Activated CD8-positive, alpha-beta T cell treated with anti-CD3 and anti-CD28 coated beads for 36 hours (primary cell): ENCODE measurements at regions not wholly inside any gene's neighbourhood (a gene's known extent, or its start where the extent isn't known, plus 50 kb on each side); places are given as distances from the start of the nearest gene placed in this dataset.

Source experiments
- ATAC-seq: fragments of 200-7000 bp; cut with Tn5 transposase; one replicate; pipeline ENCODE4 v1.10.0; 2021; ENCODE audit warnings: mild to moderate bottlenecking, moderate library complexity
- CTCF ChIA-PET: fragments of 350-600 bp; sonication (Branson Sonifier 250); formaldehyde crosslinking; loops from one replicate; lab custom pipeline; 2021; ENCODE audit warnings: antibody characterized with exemption; lab: Charles Lee
- POLR2A ChIA-PET: fragments of 350-600 bp; sonication (Branson Sonifier 250); formaldehyde crosslinking; loops from one replicate; lab custom pipeline; 2021; ENCODE audit warnings: antibody characterized with exemption; lab: Charles Lee
- DNase-seq: peaks from one replicate; pipeline ENCODE4 v3.0.0-alpha.2; 2020
- H3K27ac Mint-ChIP-seq: one replicate; pipeline ENCODE4 v1.8.0; 2021; ENCODE audit warnings: mild to moderate bottlenecking, mixed read lengths
- H3K27me3 Mint-ChIP-seq: one replicate; pipeline ENCODE4 v1.8.0; 2021; ENCODE audit warnings: mixed read lengths
- H3K36me3 Mint-ChIP-seq: one replicate; pipeline ENCODE4 v1.8.0; 2021; ENCODE audit warnings: low read depth, mixed read lengths
- H3K4me1 Mint-ChIP-seq: one replicate; pipeline ENCODE4 v1.8.0; 2021; ENCODE audit warnings: low read depth, mixed read lengths
- H3K4me3 Mint-ChIP-seq: one replicate; pipeline ENCODE4 v1.8.0; 2021; ENCODE audit warnings: mild to moderate bottlenecking, moderate library complexity, mixed read lengths
- H3K9me3 Mint-ChIP-seq: one replicate; pipeline ENCODE4 v1.8.0; 2021; ENCODE audit warnings: mixed read lengths
- CTCF ChIP-seq: fragments of 200-600 bp; IDR thresholded peaks from one replicate; pipeline ENCODE4 v1.8.0; 2022; ENCODE audit warnings: antibody characterized with exemption, mild to moderate bottlenecking
- intact Hi-C: fragments of 100-400 bp; cut with micrococcal nuclease; formaldehyde crosslinking; loops from one replicate; pipeline ENCODE4 v1.10.0; 2022

GRCh38 chr4:128603081-128603480, 206.4 kb upstream of the JADE1 start:
- Mint-ChIP-seq H3K36me3 (no peaks in the 10 kb centered on the region), H3K27ac (no peak overlapping the region), H3K4me1 (no peaks in the 10 kb centered on the region), H3K4me3 (no peak overlapping the region), H3K9me3 (no peaks in the 10 kb centered on the region), H3K27me3 (peaks cover 11% of the 10 kb centered on the region)
- DNase-seq (no peak), ATAC-seq (no peak)
- intact Hi-C loops: no loop called here
- TF ChIP-seq CTCF: no peak
- POLR2A ChIA-PET: no interaction called here
- CTCF ChIA-PET: no interaction called here

GRCh38 chr4:128601991-128602695, 207.4 kb upstream of the JADE1 start:
- no peak overlapping the region for H3K4me3 Mint-ChIP-seq
- H3K36me3 Mint-ChIP-seq: no peaks in the 10 kb centered on the region
- ATAC-seq (no peak), DNase-seq (no peak)
- no peaks in the 10 kb centered on the region for H3K9me3 Mint-ChIP-seq
- peaks cover 9% of the 10 kb centered on the region for H3K27me3 Mint-ChIP-seq
- ChIA-PET CTCF (no interaction called here), POLR2A (interaction anchor here (1.1 kb wide), 1 partner anchor 27 kb away, joined by 3 read pairs; no protein-coding TSS in a partner anchor)
- no peak for TF ChIP-seq CTCF
- no peaks in the 10 kb centered on the region for H3K4me1 Mint-ChIP-seq
- H3K27ac Mint-ChIP-seq: no peak overlapping the region
- intact Hi-C loops: no loop called here

GRCh38 chr4:128600996-128601871, 208.3 kb upstream of the JADE1 start:
- no peak overlapping the region for H3K27ac Mint-ChIP-seq
- intact Hi-C loops: no loop called here
- H3K36me3 Mint-ChIP-seq: no peaks in the 10 kb centered on the region
- no peak for ATAC-seq
- H3K4me1 Mint-ChIP-seq: no peaks in the 10 kb centered on the region
- no peak for DNase-seq
- peaks cover 2% of the 10 kb centered on the region for H3K9me3 Mint-ChIP-seq
- TF ChIP-seq CTCF: no peak
- H3K4me3 Mint-ChIP-seq: no peak overlapping the region
- POLR2A ChIA-PET: interaction anchor here (1.1 kb wide), 1 partner anchor 26 kb away, joined by 3 read pairs; no protein-coding TSS in a partner anchor
- CTCF ChIA-PET: no interaction called here
- H3K27me3 Mint-ChIP-seq: peaks cover 11% of the 10 kb centered on the region

- Mint-ChIP-seq H3K27me3 (peaks cover 12% of the 10 kb centered on the region), H3K27ac (no peak overlapping the region), H3K4me1 (no peaks in the 10 kb centered on the region), H3K36me3 (no peaks in the 10 kb centered on the region), H3K4me3 (no peak overlapping the region), H3K9me3 (peaks cover 4% of the 10 kb centered on the region)
- intact Hi-C loops: no loop called here
- TF ChIP-seq CTCF: no peak
- no peak for DNase-seq
- ChIA-PET CTCF (no interaction called here), POLR2A (no interaction called here)
- ATAC-seq: no peak
Observed at GRCh38 chr4:128600410-128600809, 209.1 kb upstream of the JADE1 start.

GRCh38 chr4:128597500-128597899, 212.0 kb upstream of the JADE1 start:
- CTCF ChIA-PET: interaction anchor here (1.7 kb wide), 1 partner anchor 19 kb away, joined by 5 read pairs; no protein-coding TSS in a partner anchor
- TF ChIP-seq CTCF: no peak
- Mint-ChIP-seq H3K27me3 (peaks cover 8% of the 10 kb centered on the region), H3K27ac (no peak overlapping the region), H3K4me3 (no peak overlapping the region), H3K4me1 (no peaks in the 10 kb centered on the region), H3K36me3 (no peaks in the 10 kb centered on the region), H3K9me3 (peaks cover 11% of the 10 kb centered on the region)
- DNase-seq (no peak), ATAC-seq (no peak)
- intact Hi-C loops: no loop called here
- POLR2A ChIA-PET: no interaction called here
